ENCODE measurements at regions not wholly inside any gene's neighbourhood (a gene's known extent, or its start where the extent isn't known, plus 50 kb on each side); places are given as distances from the start of the nearest gene placed in this dataset.

DNA sequence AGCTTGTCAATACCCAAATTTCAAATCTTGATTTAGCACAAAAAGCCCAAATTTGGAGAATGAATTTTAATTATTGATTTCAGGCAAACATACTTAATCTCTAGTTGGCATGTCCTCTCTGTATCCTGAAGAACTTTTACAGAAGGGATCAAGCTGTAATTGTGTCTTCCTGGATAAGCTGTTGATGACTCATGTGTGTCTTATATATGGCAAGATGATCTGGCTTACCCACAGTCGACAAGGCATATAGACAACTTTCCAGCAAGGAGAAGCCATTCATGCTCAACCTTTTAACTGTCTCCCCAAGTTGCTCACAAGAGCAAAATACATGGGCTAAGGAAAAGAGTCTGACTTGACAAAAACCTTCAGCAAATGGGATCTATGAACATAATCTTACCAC is 112.5 kb upstream of the SLCO6A1 start:
- H3K36me3 ChIP-seq (ENCODE audit: control insufficient read depth, insufficient read depth, low read length) = no peaks in the 10 kb centered on the region
- no peaks in the 10 kb centered on the region for H3K9me3 ChIP-seq (ENCODE audit: control insufficient read depth, low read length)
- H3K4me3 ChIP-seq (ENCODE audit: insufficient read depth, low read depth, low read length) = no peak overlapping the region
- H3K4me1 ChIP-seq (ENCODE audit: control insufficient read depth, insufficient read depth, low read length) = no peaks in the 10 kb centered on the region
- no peaks in the 10 kb centered on the region for H3K27me3 ChIP-seq (ENCODE audit: control insufficient read depth, insufficient read depth, low read length, poor library complexity, severe bottlenecking)
- H3K27ac ChIP-seq (ENCODE audit: insufficient read depth, low read depth, low read length, poor library complexity, severe bottlenecking) = no peak overlapping the region
- WGBS, 2 experiments = 78 to 89% methylated on average over 1 of the region's 1 CpG

DNA sequence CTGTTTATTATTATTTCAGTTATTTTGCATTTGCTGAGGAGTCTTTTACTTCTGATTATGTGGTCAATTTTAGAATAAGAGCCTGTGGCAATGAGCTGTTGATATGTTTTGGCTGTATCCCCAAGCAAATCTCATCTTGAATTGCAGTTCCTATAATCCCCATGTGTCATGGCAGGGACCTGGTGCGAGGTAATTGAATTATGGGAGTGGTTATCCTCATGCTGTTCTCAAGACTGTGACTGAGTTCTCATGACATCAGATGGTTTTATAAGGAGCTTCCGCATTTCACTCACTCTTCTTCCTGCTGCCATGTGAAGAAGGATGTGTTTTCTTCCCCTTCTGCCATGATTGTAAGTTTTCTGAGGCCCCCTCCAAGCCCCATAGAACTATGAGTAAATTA is 114.9 kb upstream of the SLCO6A1 start:
- no peaks in the 10 kb centered on the region for H3K9me3 ChIP-seq (ENCODE audit: control insufficient read depth, low read length)
- 97 to 98% methylated on average over 2 of the region's 2 CpGs for WGBS, 2 experiments
- no peak overlapping the region for H3K27ac ChIP-seq (ENCODE audit: insufficient read depth, low read depth, low read length, poor library complexity, severe bottlenecking)

DNA sequence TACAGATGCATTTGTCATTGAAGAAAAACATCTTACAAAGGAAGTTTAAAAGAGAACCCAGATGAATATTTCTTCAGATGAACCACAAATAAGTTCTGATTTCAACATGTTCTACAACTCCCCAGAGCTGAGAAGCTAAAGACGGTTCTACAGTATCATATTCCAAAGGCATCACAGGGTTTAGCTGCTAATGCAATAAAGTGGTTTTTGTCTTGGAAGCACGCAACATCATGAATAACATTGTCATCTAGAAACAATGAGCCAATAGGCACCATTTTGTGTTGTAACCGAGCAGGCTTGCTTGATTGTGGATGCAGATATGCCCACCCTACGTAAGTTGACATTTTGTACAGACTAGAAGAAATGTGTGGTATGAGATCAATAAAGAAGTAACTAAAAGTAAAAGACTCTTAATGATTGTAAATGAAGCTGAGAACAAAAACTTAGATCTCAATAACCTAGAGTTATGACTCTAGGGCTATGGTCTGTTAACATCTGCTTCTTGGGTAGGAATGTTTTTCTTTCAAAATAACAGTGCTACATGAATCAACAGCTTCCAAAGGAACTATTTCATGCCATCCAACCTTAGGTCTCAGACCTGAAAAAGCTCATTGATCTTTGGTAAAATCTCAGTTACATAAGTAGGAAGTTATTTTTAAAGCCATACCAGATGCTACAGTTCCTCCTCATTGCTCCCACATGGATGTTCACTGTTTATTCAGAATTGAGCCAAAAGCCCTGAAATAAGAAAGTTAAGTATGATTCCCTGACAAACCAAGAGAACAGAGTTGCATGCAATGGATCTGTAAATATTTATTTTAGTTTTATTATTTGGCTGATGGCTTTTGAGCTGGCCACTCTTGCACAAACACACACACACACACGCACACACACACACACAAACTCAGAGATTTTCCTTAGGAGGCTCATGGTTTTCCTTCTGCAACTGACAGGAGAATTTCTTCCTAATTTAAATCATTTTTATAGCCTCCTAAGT is 118.7 kb upstream of the SLCO6A1 start:
- H3K4me3 ChIP-seq (ENCODE audit: insufficient read depth, low read depth, low read length) = no peak overlapping the region
- H3K27me3 ChIP-seq (ENCODE audit: control insufficient read depth, insufficient read depth, low read length, poor library complexity, severe bottlenecking) = no peaks in the 10 kb centered on the region
- no peaks in the 10 kb centered on the region for H3K36me3 ChIP-seq (ENCODE audit: control insufficient read depth, insufficient read depth, low read length)
- H3K9me3 ChIP-seq (ENCODE audit: control insufficient read depth, low read length) = no peaks in the 10 kb centered on the region
- no peak overlapping the region for H3K27ac ChIP-seq (ENCODE audit: insufficient read depth, low read depth, low read length, poor library complexity, severe bottlenecking)
- H3K4me1 ChIP-seq (ENCODE audit: control insufficient read depth, insufficient read depth, low read length) = no peaks in the 10 kb centered on the region
- WGBS, 2 experiments = 81 to 90% methylated on average over 5 of the region's 5 CpGs

More for the DNA sequence above, 114.9 kb upstream of the SLCO6A1 start:
- H3K4me3 ChIP-seq (ENCODE audit: insufficient read depth, low read depth, low read length) = no peak overlapping the region
- H3K4me1 ChIP-seq (ENCODE audit: control insufficient read depth, insufficient read depth, low read length) = no peaks in the 10 kb centered on the region
- H3K36me3 ChIP-seq (ENCODE audit: control insufficient read depth, insufficient read depth, low read length) = no peaks in the 10 kb centered on the region
- no peaks in the 10 kb centered on the region for H3K27me3 ChIP-seq (ENCODE audit: control insufficient read depth, insufficient read depth, low read length, poor library complexity, severe bottlenecking)

DNA sequence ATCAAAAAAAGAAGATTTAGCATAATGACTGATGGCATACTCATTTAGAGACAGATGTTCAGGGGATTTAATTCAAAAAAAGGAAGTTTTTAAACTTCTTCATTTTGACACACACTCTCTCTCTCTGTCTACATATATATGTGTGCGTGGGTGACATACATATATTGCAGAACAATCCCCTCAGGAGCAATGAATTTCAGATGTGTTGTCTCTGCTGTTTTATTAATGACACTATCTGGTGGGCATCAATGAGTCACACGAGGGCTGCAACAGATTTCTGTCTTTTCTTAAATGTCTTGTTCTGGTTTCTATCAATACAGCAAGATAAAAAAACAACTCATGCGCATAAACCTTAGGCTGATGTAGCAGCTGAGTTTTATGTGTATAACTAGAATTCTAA is 123.5 kb upstream of the SLCO6A1 start:
- WGBS, 2 experiments = 97 to 100% methylated on average over 2 to 3 of the region's 3 CpGs
- H3K27ac ChIP-seq (ENCODE audit: insufficient read depth, low read depth, low read length, poor library complexity, severe bottlenecking) = no peak overlapping the region
- H3K27me3 ChIP-seq (ENCODE audit: control insufficient read depth, insufficient read depth, low read length, poor library complexity, severe bottlenecking) = no peaks in the 10 kb centered on the region
- no peaks in the 10 kb centered on the region for H3K4me1 ChIP-seq (ENCODE audit: control insufficient read depth, insufficient read depth, low read length)
- no peak overlapping the region for H3K4me3 ChIP-seq (ENCODE audit: insufficient read depth, low read depth, low read length)
- no peaks in the 10 kb centered on the region for H3K36me3 ChIP-seq (ENCODE audit: control insufficient read depth, insufficient read depth, low read length)
- H3K9me3 ChIP-seq (ENCODE audit: control insufficient read depth, low read length) = no peaks in the 10 kb centered on the region

DNA sequence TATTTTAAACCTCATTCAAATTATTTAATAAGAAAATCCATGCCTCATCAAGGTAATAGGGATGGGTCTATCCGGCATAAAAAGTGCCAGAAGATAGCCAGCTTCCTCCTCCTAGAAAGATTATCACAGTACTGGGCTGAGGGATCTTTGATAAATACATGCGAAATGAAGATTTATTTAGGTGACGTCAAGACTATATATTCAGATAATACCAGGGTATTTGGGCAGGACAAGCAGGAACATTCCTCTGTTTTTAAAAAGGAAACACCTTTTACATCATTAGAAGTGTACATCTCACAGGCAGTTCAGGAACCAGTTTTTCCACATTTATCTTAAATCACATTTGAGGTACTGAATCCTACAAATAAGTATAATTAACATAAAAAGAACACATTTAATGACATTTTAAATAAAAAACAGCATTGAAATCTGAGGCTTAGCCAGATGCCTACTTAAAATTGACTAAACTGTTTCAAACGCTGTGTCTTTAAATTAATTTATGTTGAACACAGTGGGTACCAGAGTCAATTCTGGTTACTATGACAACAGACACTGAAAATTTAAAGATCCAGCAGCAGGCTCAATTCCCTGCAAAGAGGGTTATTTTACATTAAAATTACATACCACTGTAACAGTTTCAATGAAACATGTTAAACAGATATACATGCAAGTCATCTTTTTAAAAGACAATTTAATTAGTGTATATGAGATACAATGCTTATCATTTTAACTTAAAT is 124.7 kb upstream of the SLCO6A1 start:
- H3K36me3 ChIP-seq (ENCODE audit: control insufficient read depth, insufficient read depth, low read length) = no peaks in the 10 kb centered on the region
- H3K27me3 ChIP-seq (ENCODE audit: control insufficient read depth, insufficient read depth, low read length, poor library complexity, severe bottlenecking) = no peaks in the 10 kb centered on the region
- no peak overlapping the region for H3K4me3 ChIP-seq (ENCODE audit: insufficient read depth, low read depth, low read length)
- H3K4me1 ChIP-seq (ENCODE audit: control insufficient read depth, insufficient read depth, low read length) = no peaks in the 10 kb centered on the region
- no peaks in the 10 kb centered on the region for H3K9me3 ChIP-seq (ENCODE audit: control insufficient read depth, low read length)
- H3K27ac ChIP-seq (ENCODE audit: insufficient read depth, low read depth, low read length, poor library complexity, severe bottlenecking) = no peak overlapping the region
- 86 to 94% methylated on average over 2 to 4 of the region's 4 CpGs for WGBS, 2 experiments

DNA sequence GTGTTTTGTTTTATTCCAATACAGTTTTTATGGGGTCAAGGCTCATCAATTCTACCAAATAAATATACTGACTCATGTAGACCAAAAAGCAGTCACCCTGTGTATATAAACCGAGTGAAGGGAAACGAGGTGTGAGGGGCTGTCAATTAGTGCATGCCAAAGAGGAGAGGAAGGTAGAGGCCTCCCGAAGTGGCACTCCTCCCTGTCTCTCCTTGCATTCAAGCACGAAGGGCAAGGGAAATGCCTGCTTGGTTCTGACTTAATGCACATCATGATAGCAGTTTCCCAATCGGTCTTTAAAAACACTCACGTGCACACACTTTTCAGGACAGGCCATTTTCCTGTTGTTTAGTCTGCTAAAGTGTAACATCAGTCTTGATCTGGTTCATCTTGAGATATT is 125.6 kb upstream of the SLCO6A1 start:
- 82 to 90% methylated on average over 6 of the region's 6 CpGs for WGBS, 2 experiments
- no peak overlapping the region for H3K27ac ChIP-seq (ENCODE audit: insufficient read depth, low read depth, low read length, poor library complexity, severe bottlenecking)
- H3K4me1 ChIP-seq (ENCODE audit: control insufficient read depth, insufficient read depth, low read length) = no peaks in the 10 kb centered on the region
- no peaks in the 10 kb centered on the region for H3K9me3 ChIP-seq (ENCODE audit: control insufficient read depth, low read length)
- H3K4me3 ChIP-seq (ENCODE audit: insufficient read depth, low read depth, low read length) = no peak overlapping the region
- no peaks in the 10 kb centered on the region for H3K36me3 ChIP-seq (ENCODE audit: control insufficient read depth, insufficient read depth, low read length)
- H3K27me3 ChIP-seq (ENCODE audit: control insufficient read depth, insufficient read depth, low read length, poor library complexity, severe bottlenecking) = no peaks in the 10 kb centered on the region

DNA sequence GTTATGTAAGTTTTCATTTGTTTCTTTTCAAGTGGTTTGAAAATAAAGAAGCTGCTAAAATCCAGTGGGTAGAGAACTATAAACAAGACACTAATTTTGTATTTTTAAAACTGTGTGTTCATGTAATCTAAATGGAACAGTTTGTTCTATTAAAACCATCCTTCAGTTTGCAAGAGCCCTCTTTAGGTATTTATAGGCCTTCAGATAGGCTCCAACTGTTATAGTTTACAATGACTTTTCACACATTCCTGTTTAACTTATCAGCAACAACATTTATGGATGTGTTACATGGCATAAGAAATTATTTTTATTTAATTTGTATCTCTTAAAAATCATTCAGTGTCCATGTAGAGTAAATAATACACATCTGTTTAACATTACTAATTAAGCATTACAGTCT is 126.7 kb upstream of the SLCO6A1 start:
- Histone ChIP-seq H3K27me3 (ENCODE audit: control insufficient read depth, insufficient read depth, low read length, poor library complexity, severe bottlenecking) (no peaks in the 10 kb centered on the region), H3K36me3 (ENCODE audit: control insufficient read depth, insufficient read depth, low read length) (no peaks in the 10 kb centered on the region), H3K4me3 (ENCODE audit: insufficient read depth, low read depth, low read length) (no peak overlapping the region), H3K9me3 (ENCODE audit: control insufficient read depth, low read length) (no peaks in the 10 kb centered on the region), H3K27ac (ENCODE audit: insufficient read depth, low read depth, low read length, poor library complexity, severe bottlenecking) (no peak overlapping the region), H3K4me1 (ENCODE audit: control insufficient read depth, insufficient read depth, low read length) (no peaks in the 10 kb centered on the region)

DNA sequence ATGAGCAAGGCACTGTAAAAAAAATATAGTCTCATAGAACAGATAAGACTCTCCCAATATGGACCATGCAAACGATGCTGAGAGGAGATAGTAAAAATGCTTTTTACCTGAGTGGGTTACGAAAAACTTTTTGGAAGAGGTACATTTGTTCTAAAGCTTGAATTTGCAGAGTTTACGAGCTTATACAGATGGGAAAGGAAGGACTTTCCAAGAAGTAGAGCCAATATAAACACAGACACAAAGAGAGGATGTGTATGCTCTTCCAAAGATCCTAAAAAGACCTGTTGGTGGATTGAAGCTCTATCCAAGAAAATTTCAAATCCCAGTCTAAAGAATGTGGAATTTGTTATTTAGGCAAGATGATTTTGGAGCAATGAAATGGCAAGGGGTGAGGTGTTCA is 127.1 kb upstream of the SLCO6A1 start:
- H3K4me3 ChIP-seq (ENCODE audit: insufficient read depth, low read depth, low read length) = no peak overlapping the region
- no peaks in the 10 kb centered on the region for H3K9me3 ChIP-seq (ENCODE audit: control insufficient read depth, low read length)
- H3K27ac ChIP-seq (ENCODE audit: insufficient read depth, low read depth, low read length, poor library complexity, severe bottlenecking) = no peak overlapping the region
- 91 to 92% methylated on average over 3 of the region's 3 CpGs for WGBS, 2 experiments
- H3K36me3 ChIP-seq (ENCODE audit: control insufficient read depth, insufficient read depth, low read length) = no peaks in the 10 kb centered on the region
- no peaks in the 10 kb centered on the region for H3K4me1 ChIP-seq (ENCODE audit: control insufficient read depth, insufficient read depth, low read length)
- H3K27me3 ChIP-seq (ENCODE audit: control insufficient read depth, insufficient read depth, low read length, poor library complexity, severe bottlenecking) = no peaks in the 10 kb centered on the region

DNA sequence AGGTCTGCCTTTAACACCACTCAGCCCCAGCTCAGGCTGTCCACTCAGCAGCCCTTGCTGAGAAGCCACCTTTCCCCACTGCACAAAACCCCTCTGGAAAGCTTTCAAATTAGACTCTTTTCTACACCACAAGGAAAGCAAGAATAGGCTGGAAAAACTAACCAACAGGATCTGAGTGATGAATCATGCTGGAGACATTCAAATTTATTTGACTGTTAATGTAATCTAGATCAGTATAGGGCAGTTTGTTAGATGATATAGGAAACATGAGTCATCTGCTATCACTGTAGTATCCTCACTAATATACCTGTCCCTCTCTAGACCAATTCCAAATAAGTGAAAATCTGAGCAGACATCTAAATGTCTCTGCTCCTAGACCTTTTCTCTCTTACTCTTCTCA is 127.8 kb upstream of the PAM start:
- Histone ChIP-seq H3K4me1 (ENCODE audit: control insufficient read depth, insufficient read depth, low read length) (no peaks in the 10 kb centered on the region), H3K27me3 (ENCODE audit: control insufficient read depth, insufficient read depth, low read length, poor library complexity, severe bottlenecking) (no peaks in the 10 kb centered on the region), H3K4me3 (ENCODE audit: insufficient read depth, low read depth, low read length) (no peak overlapping the region), H3K27ac (ENCODE audit: insufficient read depth, low read depth, low read length, poor library complexity, severe bottlenecking) (no peak overlapping the region), H3K36me3 (ENCODE audit: control insufficient read depth, insufficient read depth, low read length) (no peaks in the 10 kb centered on the region), H3K9me3 (ENCODE audit: control insufficient read depth, low read length) (no peaks in the 10 kb centered on the region)

DNA sequence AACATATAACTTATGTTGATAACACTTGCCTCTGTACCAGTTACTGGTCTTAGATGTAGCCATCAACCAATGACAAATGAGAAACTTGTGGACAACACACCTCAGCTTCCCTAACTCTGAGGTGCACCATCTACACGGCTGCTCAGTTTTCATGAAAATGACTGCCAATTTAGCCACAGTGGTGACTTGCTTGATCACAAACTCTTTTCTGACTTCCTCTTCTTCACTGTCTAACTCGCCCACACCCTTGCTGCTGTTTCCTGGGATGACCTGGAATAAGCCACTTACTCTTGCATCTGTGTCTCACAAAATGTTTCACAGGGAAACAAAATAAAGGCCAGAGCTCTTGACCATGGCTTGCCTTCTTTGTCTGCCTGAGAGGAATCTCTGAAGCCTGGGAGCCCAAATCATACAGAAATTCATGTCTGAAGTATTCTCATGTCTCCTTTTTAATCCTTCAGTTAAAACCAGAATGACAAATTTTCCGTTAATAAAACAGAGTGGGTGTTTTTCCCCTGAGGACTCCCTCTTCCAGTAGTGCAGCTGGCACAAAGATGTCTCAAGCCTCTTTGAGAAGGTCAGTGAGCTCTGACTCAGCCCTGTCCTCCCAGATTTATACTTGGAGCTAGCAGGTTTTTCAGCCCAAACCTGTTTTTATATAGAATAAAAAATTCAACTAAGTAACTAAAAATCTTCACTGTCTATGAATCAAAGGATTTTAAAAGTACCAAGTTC is 126.5 kb upstream of the PAM start:
- Histone ChIP-seq H3K27ac (ENCODE audit: insufficient read depth, low read depth, low read length, poor library complexity, severe bottlenecking) (no peak overlapping the region), H3K4me1 (ENCODE audit: control insufficient read depth, insufficient read depth, low read length) (no peaks in the 10 kb centered on the region), H3K36me3 (ENCODE audit: control insufficient read depth, insufficient read depth, low read length) (no peaks in the 10 kb centered on the region), H3K27me3 (ENCODE audit: control insufficient read depth, insufficient read depth, low read length, poor library complexity, severe bottlenecking) (no peaks in the 10 kb centered on the region), H3K4me3 (ENCODE audit: insufficient read depth, low read depth, low read length) (no peak overlapping the region), H3K9me3 (ENCODE audit: control insufficient read depth, low read length) (no peaks in the 10 kb centered on the region)
- WGBS, 2 experiments = 93 to 94% methylated on average over 3 of the region's 3 CpGs
